ENCODE measurements at regions not wholly inside any gene's neighbourhood (a gene's known extent, or its start where the extent isn't known, plus 50 kb on each side); places are given as distances from the start of the nearest gene placed in this dataset.

DNA sequence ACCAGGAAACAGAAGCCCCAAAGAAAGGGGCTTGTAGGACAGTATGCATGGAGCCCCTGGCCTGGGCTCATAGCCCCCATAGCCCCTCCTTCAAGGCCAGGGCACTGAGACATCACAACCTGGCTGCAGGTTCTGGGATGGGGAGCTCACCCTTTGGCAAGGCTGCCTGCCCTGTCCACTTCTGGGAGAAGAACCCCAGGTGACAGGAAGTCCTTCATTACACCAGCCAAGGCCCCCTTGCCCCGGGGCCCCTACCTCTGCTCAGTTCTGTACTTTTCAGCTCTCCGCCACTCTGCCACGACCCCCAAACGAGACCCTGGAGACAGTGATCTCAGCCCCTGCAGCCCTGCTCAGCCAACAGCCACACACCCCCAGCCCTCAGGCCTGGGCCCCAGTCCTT is 223.2 kb upstream of the RTL1 start:
- H3K27me3 ChIP-seq: no peaks in the 10 kb centered on the region

DNA sequence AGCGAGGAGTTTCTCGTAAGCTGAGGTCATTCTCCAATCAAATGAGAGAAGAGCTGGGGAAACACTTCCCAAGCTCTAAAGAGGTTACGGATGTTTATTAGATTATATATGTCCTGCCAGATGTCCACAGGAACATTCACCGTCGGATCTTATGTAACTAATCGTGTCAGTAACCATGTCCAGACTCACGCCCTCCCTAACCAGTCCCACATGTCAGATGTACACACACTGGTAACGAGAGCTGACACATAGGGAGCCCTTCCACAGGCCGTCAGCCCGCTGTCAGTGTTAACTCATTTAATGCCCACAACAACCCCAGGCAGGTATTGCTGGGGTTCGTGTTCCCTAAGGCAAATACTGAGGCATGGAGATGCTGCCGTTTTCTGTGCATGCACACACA is 223.7 kb upstream of the RTL1 start:
- no peak overlapping the region for H3K27ac ChIP-seq
- no peak overlapping the region for H3K4me3 ChIP-seq
- DNase-seq (ENCODE audit: low spot score): no peak
- no peaks in the 10 kb centered on the region for H3K36me3 ChIP-seq
- H3K9me3 ChIP-seq: no peaks in the 10 kb centered on the region
- no peaks in the 10 kb centered on the region for H3K27me3 ChIP-seq
- no peaks in the 10 kb centered on the region for H3K4me1 ChIP-seq
- TF ChIP-seq, protein P1, sequence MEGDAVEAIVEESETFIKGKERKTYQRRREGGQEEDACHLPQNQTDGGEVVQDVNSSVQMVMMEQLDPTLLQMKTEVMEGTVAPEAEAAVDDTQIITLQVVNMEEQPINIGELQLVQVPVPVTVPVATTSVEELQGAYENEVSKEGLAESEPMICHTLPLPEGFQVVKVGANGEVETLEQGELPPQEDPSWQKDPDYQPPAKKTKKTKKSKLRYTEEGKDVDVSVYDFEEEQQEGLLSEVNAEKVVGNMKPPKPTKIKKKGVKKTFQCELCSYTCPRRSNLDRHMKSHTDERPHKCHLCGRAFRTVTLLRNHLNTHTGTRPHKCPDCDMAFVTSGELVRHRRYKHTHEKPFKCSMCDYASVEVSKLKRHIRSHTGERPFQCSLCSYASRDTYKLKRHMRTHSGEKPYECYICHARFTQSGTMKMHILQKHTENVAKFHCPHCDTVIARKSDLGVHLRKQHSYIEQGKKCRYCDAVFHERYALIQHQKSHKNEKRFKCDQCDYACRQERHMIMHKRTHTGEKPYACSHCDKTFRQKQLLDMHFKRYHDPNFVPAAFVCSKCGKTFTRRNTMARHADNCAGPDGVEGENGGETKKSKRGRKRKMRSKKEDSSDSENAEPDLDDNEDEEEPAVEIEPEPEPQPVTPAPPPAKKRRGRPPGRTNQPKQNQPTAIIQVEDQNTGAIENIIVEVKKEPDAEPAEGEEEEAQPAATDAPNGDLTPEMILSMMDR (IDR thresholded peaks at IDR 0.05): no peak

More for the DNA sequence above, 223.2 kb upstream of the RTL1 start:
- Histone ChIP-seq H3K36me3 (no peaks in the 10 kb centered on the region), H3K9me3 (no peaks in the 10 kb centered on the region), H3K4me1 (no peaks in the 10 kb centered on the region), H3K4me3 (no peak overlapping the region), H3K27ac (no peak overlapping the region)
- TF ChIP-seq, protein P1 (IDR thresholded peaks at IDR 0.05): no peak
- DNase-seq (ENCODE audit: low spot score): peak; percentile 26

DNA sequence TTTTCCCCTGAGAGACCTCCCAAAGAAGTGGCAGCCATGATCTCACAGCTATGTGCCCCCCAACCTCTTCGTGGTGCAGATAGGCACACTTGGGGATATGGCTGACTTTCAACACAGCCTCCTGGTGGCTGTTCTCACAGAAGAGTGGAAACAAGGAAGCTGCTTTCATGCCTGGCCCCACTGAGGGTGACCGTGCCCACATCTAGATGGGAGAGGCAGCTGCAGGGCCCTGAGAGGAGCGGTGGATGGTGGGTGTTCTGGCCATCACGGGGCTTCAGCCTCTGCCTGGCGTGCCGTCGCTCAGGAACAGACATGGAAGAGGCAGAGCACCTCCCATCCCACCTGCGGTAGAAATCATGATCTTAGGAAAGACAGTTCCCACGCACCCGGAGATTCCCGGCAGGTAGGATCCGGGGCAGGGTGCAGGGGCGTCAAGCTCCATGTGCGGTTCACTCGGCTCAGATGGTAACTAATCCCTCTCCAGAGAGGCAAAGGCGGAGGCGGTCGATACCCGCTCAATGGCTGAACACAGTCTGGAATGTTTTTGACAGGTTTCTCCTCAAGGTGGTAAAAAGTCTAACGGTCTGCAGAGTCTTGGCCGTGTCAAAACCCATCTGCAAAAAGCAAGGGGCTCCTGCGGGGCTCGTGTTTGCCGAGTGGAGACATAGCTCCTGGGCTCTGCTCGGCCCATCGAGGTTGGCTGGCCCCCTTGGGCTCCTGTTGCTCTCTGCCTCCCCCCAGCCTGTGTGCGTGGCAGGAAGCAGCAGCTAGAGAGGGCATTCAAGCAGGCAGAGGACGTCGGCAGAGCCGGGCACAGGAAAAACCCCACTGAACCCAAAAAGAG is 225.2 kb upstream of the RTL1 start:
- no peaks in the 10 kb centered on the region for H3K36me3 ChIP-seq
- H3K9me3 ChIP-seq: no peaks in the 10 kb centered on the region
- no peak overlapping the region for H3K4me3 ChIP-seq
- DNase-seq (ENCODE audit: low spot score): no peak
- no peak overlapping the region for H3K27ac ChIP-seq
- no peaks in the 10 kb centered on the region for H3K27me3 ChIP-seq
- H3K4me1 ChIP-seq: no peaks in the 10 kb centered on the region
- TF ChIP-seq, protein P1 (IDR thresholded peaks at IDR 0.05): no peak

- no peak overlapping the region for H3K27ac ChIP-seq
- no peaks in the 10 kb centered on the region for H3K27me3 ChIP-seq
- H3K36me3 ChIP-seq: no peaks in the 10 kb centered on the region
- H3K4me3 ChIP-seq: no peak overlapping the region
- H3K9me3 ChIP-seq: no peaks in the 10 kb centered on the region
- DNase-seq (ENCODE audit: low spot score): no peak
- TF ChIP-seq, protein P1 (IDR thresholded peaks at IDR 0.05): no peak
- H3K4me1 ChIP-seq: no peaks in the 10 kb centered on the region
These were observed 226.1 kb upstream of the RTL1 start for GRCh38 chr14:101129521-101130167.

DNA sequence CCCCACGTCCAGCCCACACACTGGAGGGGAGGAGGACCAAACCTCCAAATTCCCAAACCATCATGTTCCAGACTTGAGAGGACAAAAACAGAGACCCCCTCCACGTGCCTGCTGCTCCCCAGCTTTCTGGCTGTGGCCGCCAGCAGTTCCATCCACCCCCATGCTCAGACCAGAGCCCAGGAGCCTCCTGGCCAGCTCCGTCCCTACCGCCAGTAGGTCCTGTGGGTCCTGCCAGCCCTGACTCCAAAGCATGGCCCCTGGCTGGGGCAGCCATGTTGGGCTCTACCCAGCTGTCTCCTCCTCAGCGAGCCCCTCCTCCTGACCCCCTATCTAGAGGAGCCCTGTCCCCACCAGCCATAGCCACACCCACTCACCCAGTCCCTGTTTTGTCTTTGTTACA is 227.3 kb upstream of the RTL1 start:
- TF ChIP-seq, protein P1 (IDR thresholded peaks at IDR 0.05): no peak
- H3K9me3 ChIP-seq: no peaks in the 10 kb centered on the region
- H3K4me1 ChIP-seq: no peaks in the 10 kb centered on the region
- H3K36me3 ChIP-seq: no peaks in the 10 kb centered on the region
- no peak overlapping the region for H3K27ac ChIP-seq
- H3K27me3 ChIP-seq: no peaks in the 10 kb centered on the region
- DNase-seq (ENCODE audit: low spot score): no peak
- no peak overlapping the region for H3K4me3 ChIP-seq

Data from right atrium auricular region (tissue), 2 donors.